ENCODE measurements at regions not wholly inside any gene's neighbourhood (a gene's known extent, or its start where the extent isn't known, plus 50 kb on each side); places are given as distances from the start of the nearest gene placed in this dataset.

DNA sequence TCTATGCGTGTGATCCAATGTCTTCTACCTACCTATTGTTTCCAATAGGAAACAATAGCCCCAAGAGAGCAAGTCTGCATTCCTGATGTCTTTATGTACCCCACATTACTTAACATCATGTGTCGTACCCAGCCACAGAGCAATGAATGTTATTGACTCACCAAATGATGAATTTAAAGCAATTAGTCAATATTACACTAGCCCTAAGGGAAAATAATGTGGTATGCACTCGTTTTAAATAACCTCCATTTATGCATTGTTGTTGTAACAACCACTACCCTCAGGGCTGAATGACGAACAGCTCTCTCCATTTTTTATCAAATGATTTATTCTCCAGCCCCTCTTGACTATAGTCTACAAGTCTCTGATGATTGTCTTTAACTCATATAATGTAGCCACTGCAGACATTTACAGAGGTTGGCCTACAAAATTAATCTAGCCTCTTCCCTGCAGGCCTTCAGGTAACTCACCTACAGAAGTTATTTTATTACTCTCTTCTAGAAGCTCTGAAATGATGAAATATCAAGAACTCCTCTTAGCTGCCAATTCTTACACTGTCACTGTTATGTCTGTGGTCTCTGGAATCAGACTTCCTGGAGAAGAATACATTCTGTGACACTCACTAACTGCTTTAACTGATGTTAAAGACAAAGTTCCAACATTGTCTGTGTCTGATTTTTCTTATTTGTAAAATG is 601.7 kb upstream of the GRIA3 start:
- Histone ChIP-seq H3K36me3 (ENCODE audit: control insufficient read depth, low read depth, low read length) (no peaks in the 10 kb centered on the region), H3K27ac (ENCODE audit: low read length) (no peak overlapping the region), H3K9ac (ENCODE audit: low read length) (no peak overlapping the region), H3K4me1 (ENCODE audit: control insufficient read depth, low read depth, low read length) (no peaks in the 10 kb centered on the region), H3K27me3 (ENCODE audit: control insufficient read depth, insufficient read depth, low read length) (no peaks in the 10 kb centered on the region), H3K9me3 (ENCODE audit: control insufficient read depth, low read depth, low read length) (peaks cover 20% of the 10 kb centered on the region), H3K4me3 (ENCODE audit: low read length) (no peak overlapping the region)

DNA sequence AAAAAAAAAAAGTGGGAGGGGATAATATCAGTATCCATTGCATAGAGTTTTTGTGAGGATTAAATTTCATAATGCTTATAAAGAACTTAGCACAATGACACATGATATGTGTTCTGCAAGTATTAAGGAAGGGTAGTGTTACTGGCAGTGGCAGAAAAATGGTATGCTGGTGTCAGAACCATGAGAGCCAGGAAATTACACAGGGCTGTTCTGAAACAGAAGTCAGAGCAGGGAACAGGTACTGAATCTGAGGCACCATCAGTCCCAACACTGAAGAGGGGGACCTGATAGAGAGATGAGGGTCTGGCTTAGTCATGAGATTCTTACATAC is 601.1 kb upstream of the GRIA3 start:
- Histone ChIP-seq H3K4me3 (ENCODE audit: low read length) (no peak overlapping the region), H3K36me3 (ENCODE audit: control insufficient read depth, low read depth, low read length) (no peaks in the 10 kb centered on the region), H3K9me3 (ENCODE audit: control insufficient read depth, low read depth, low read length) (peaks cover 16% of the 10 kb centered on the region), H3K9ac (ENCODE audit: low read length) (no peak overlapping the region), H3K27ac (ENCODE audit: low read length) (no peak overlapping the region), H3K27me3 (ENCODE audit: control insufficient read depth, insufficient read depth, low read length) (no peaks in the 10 kb centered on the region), H3K4me1 (ENCODE audit: control insufficient read depth, low read depth, low read length) (no peaks in the 10 kb centered on the region)

DNA sequence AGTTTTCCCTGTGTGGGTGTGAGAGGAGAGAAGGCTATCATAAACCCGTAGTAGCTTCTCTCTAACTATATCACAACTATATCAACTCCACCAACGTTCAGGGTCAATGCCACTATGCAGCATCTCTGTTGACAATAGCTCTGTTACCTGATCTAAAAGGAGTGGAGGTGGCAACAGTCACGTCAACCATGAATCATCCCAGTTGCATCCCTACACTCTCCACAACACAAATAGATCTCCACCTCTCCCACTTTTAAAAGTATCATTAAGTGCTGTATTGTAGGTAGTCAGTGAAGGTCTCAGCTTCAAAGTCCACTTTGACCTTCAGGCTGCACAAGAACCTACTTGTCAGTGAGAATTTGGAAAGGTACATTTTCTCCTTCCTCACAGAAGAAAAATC is 600.5 kb upstream of the GRIA3 start:
- H3K27ac ChIP-seq (ENCODE audit: low read length) = no peak overlapping the region

DNA sequence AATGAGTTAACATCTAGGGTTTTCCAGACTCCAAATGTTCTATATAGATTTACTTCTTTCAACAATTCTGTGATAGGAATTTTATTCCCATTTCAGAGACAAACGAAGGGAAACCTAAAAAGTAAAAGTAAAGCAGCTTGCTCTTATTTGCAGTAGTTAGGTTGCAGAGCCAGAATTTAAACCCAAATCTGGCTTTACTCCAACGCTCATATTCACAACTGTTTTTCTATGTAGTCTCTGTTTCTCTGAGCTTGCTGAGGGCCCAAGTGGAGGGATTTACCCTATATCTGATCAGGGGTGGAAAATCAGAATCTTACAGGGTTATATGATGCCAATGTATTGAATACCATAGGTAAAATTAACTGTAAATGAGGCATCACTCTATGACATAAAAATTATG is 599.1 kb upstream of the GRIA3 start:
- Histone ChIP-seq H3K27ac (ENCODE audit: low read length) (no peak overlapping the region), H3K9ac (ENCODE audit: low read length) (no peak overlapping the region), H3K4me3 (ENCODE audit: low read length) (no peak overlapping the region), H3K9me3 (ENCODE audit: control insufficient read depth, low read depth, low read length) (peaks cover 21% of the 10 kb centered on the region), H3K36me3 (ENCODE audit: control insufficient read depth, low read depth, low read length) (no peaks in the 10 kb centered on the region), H3K27me3 (ENCODE audit: control insufficient read depth, insufficient read depth, low read length) (no peaks in the 10 kb centered on the region), H3K4me1 (ENCODE audit: control insufficient read depth, low read depth, low read length) (no peaks in the 10 kb centered on the region)

More for the DNA sequence above, 600.5 kb upstream of the GRIA3 start:
- no peaks in the 10 kb centered on the region for H3K27me3 ChIP-seq (ENCODE audit: control insufficient read depth, insufficient read depth, low read length)
- no peaks in the 10 kb centered on the region for H3K4me1 ChIP-seq (ENCODE audit: control insufficient read depth, low read depth, low read length)
- H3K9me3 ChIP-seq (ENCODE audit: control insufficient read depth, low read depth, low read length) = peaks cover 15% of the 10 kb centered on the region
- H3K4me3 ChIP-seq (ENCODE audit: low read length) = no peak overlapping the region
- no peak overlapping the region for H3K9ac ChIP-seq (ENCODE audit: low read length)
- H3K36me3 ChIP-seq (ENCODE audit: control insufficient read depth, low read depth, low read length) = no peaks in the 10 kb centered on the region

DNA sequence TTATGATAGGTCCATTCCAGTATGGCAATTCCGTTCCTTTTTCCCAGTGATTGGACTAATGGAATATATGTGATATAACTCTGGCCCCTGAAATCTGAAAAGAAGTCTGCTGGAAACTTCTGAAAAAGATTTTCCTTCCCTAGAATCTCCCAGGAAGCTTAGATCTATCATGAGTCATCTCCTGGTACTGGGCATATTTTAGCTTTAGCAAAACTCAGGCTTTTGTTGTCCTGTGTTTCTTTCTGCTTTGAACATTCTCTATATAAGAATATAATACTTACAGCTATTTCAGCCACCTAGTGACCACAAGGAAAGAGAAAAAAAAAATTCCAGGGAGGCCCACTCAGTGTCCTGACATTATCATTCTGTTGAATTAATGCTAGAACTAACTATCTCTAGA is 597.2 kb upstream of the GRIA3 start:
- Histone ChIP-seq H3K27ac (ENCODE audit: low read length) (no peak overlapping the region), H3K9ac (ENCODE audit: low read length) (no peak overlapping the region), H3K27me3 (ENCODE audit: control insufficient read depth, insufficient read depth, low read length) (no peaks in the 10 kb centered on the region), H3K36me3 (ENCODE audit: control insufficient read depth, low read depth, low read length) (no peaks in the 10 kb centered on the region), H3K4me3 (ENCODE audit: low read length) (no peak overlapping the region), H3K9me3 (ENCODE audit: control insufficient read depth, low read depth, low read length) (peaks cover 29% of the 10 kb centered on the region), H3K4me1 (ENCODE audit: control insufficient read depth, low read depth, low read length) (no peaks in the 10 kb centered on the region)

DNA sequence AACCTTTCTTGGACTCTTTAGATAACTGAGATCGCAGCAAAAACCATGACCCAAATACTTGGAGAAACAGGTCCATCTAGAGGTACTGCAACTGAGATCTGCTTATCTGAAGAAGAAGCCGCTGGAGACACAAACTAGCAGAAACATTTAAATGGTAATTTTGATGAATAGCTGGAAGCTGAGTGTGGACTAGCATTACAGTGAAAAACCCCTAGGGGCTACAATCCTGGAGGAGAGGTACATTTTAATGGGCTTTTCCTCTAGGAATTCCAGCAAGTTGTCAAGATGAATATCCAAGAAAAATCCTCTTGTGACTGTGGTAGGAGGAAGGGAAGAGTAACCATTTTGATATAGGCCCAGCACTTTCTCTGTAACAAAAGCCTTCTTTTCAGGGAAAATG is 592.5 kb upstream of the GRIA3 start:
- H3K9ac ChIP-seq (ENCODE audit: low read length) = no peak overlapping the region
- peak overlapping the region; percentile 8 for H3K4me3 ChIP-seq (ENCODE audit: low read length)
- H3K27ac ChIP-seq (ENCODE audit: low read length) = no peak overlapping the region
- H3K9me3 ChIP-seq (ENCODE audit: control insufficient read depth, low read depth, low read length) = peaks cover 33% of the 10 kb centered on the region
- H3K36me3 ChIP-seq (ENCODE audit: control insufficient read depth, low read depth, low read length) = no peaks in the 10 kb centered on the region
- no peaks in the 10 kb centered on the region for H3K27me3 ChIP-seq (ENCODE audit: control insufficient read depth, insufficient read depth, low read length)
- peaks cover 8% of the 10 kb centered on the region for H3K4me1 ChIP-seq (ENCODE audit: control insufficient read depth, low read depth, low read length)

DNA sequence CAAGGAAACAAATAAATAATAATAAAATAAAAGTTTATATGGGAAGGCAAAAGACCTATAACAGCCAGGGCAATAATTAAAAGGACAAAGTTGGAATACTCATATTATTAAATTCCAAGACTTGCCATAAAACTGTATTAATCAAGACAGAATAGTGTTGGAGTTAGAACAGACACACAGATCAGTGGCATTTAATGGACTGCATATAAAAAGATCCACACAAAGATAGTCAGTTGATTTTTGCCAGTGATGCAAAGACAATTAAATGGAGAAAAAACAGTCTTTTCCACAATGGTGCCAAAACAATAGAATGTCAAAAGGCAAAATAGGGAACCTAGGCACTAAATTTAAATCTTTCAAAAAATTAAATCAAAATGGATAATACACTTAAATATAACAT is 587.1 kb upstream of the GRIA3 start:
- no peak overlapping the region for H3K27ac ChIP-seq (ENCODE audit: low read length)
- no peaks in the 10 kb centered on the region for H3K27me3 ChIP-seq (ENCODE audit: control insufficient read depth, insufficient read depth, low read length)
- H3K9ac ChIP-seq (ENCODE audit: low read length) = no peak overlapping the region
- H3K4me3 ChIP-seq (ENCODE audit: low read length) = no peak overlapping the region
- H3K36me3 ChIP-seq (ENCODE audit: control insufficient read depth, low read depth, low read length) = no peaks in the 10 kb centered on the region
- peaks cover 7% of the 10 kb centered on the region for H3K4me1 ChIP-seq (ENCODE audit: control insufficient read depth, low read depth, low read length)
- H3K9me3 ChIP-seq (ENCODE audit: control insufficient read depth, low read depth, low read length) = peaks cover 15% of the 10 kb centered on the region

DNA sequence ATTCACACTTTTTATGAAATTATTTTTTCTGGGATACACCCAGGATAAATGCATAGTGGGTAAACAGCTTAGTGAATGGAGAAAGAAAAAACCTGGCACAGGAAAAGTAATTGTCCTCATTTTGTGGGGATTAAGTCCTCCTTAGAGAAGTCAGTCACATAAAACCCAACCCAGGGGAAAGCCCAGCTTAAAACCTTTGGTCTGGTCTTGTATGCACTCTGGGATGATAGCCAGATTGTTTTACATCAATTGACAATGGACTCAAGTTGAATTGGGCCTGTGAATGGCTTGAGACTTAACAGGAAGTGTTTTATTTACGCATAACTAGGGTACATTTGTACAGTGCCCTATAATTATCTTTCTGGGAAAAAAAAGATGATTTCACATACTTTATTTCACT is 561.3 kb upstream of the GRIA3 start:
- no peaks in the 10 kb centered on the region for H3K36me3 ChIP-seq (ENCODE audit: control insufficient read depth, low read depth, low read length)
- H3K27me3 ChIP-seq (ENCODE audit: control insufficient read depth, insufficient read depth, low read length) = no peaks in the 10 kb centered on the region
- H3K27ac ChIP-seq (ENCODE audit: low read length) = no peak overlapping the region
- H3K4me1 ChIP-seq (ENCODE audit: control insufficient read depth, low read depth, low read length) = no peaks in the 10 kb centered on the region
- H3K9me3 ChIP-seq (ENCODE audit: control insufficient read depth, low read depth, low read length) = peaks cover 8% of the 10 kb centered on the region
- no peak overlapping the region for H3K4me3 ChIP-seq (ENCODE audit: low read length)
- H3K9ac ChIP-seq (ENCODE audit: low read length) = no peak overlapping the region

DNA sequence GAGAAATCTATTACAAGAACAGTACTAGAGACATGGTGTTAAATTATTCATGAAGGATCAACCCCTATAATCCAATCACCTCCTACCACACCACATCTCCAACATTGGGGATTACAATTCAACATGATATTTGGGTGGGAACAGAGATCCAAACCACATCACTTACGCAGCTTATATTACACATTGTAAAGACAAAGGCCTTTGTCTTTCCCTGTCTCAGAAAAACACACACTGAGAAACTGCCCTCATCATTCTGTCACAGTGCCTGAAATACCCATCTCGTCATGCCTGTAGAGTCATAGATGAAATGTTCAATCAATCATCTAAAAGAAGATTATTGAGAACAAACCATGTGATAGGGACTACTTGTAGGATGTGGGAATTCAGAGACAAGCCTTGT is 558.8 kb upstream of the GRIA3 start:
- H3K36me3 ChIP-seq (ENCODE audit: control insufficient read depth, low read depth, low read length) = no peaks in the 10 kb centered on the region
- no peak overlapping the region for H3K27ac ChIP-seq (ENCODE audit: low read length)
- H3K4me3 ChIP-seq (ENCODE audit: low read length) = no peak overlapping the region
- H3K27me3 ChIP-seq (ENCODE audit: control insufficient read depth, insufficient read depth, low read length) = no peaks in the 10 kb centered on the region
- no peaks in the 10 kb centered on the region for H3K4me1 ChIP-seq (ENCODE audit: control insufficient read depth, low read depth, low read length)
- H3K9me3 ChIP-seq (ENCODE audit: control insufficient read depth, low read depth, low read length) = peaks cover 22% of the 10 kb centered on the region
- no peak overlapping the region for H3K9ac ChIP-seq (ENCODE audit: low read length)

DNA sequence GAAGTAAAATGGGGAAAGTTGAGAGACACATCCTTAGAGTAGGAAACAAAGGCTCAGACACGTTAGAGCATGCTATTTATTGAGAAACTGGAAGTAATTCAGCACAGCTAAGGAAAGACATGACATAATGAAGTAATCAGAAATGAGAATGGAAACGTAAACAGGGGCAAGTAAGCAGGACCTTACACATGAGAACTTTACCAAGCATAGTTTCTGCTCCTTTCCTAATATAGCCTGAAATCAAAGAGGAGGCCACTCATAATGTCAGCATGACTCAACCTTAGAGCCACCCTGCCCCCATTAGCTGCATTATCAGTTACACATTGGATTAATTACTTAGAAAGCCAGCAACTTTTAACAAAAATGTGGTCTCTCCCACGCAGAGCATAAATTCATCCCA is 558.3 kb upstream of the GRIA3 start:
- H3K9ac ChIP-seq (ENCODE audit: low read length) = no peak overlapping the region
- no peak overlapping the region for H3K4me3 ChIP-seq (ENCODE audit: low read length)
- H3K9me3 ChIP-seq (ENCODE audit: control insufficient read depth, low read depth, low read length) = peaks cover 22% of the 10 kb centered on the region
- H3K36me3 ChIP-seq (ENCODE audit: control insufficient read depth, low read depth, low read length) = no peaks in the 10 kb centered on the region
- no peaks in the 10 kb centered on the region for H3K4me1 ChIP-seq (ENCODE audit: control insufficient read depth, low read depth, low read length)
- H3K27me3 ChIP-seq (ENCODE audit: control insufficient read depth, insufficient read depth, low read length) = no peaks in the 10 kb centered on the region
- H3K27ac ChIP-seq (ENCODE audit: low read length) = no peak overlapping the region

DNA sequence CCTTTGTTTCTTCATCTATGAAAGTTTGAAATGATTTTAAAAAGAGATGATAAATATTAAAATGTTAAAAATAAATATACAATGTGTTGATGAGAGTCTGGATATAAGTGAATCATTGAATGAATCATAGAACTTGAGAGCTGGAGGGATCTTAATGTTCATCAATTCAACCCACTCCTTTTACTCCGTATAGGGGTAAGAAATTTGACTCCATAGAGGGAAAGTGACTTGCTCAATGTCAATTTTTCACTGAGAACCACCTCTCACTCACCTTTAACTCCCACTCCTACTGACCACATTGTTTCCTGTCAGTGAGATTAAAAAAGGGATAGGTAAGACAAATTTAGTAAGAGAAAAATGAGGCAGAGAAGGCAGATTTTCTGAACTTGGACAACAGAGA is 557.2 kb upstream of the GRIA3 start:
- no peak overlapping the region for H3K27ac ChIP-seq (ENCODE audit: low read length)
- H3K27me3 ChIP-seq (ENCODE audit: control insufficient read depth, insufficient read depth, low read length) = no peaks in the 10 kb centered on the region
- H3K9me3 ChIP-seq (ENCODE audit: control insufficient read depth, low read depth, low read length) = peaks cover 14% of the 10 kb centered on the region
- H3K4me1 ChIP-seq (ENCODE audit: control insufficient read depth, low read depth, low read length) = no peaks in the 10 kb centered on the region
- H3K36me3 ChIP-seq (ENCODE audit: control insufficient read depth, low read depth, low read length) = no peaks in the 10 kb centered on the region
- H3K4me3 ChIP-seq (ENCODE audit: low read length) = no peak overlapping the region
- H3K9ac ChIP-seq (ENCODE audit: low read length) = no peak overlapping the region

DNA sequence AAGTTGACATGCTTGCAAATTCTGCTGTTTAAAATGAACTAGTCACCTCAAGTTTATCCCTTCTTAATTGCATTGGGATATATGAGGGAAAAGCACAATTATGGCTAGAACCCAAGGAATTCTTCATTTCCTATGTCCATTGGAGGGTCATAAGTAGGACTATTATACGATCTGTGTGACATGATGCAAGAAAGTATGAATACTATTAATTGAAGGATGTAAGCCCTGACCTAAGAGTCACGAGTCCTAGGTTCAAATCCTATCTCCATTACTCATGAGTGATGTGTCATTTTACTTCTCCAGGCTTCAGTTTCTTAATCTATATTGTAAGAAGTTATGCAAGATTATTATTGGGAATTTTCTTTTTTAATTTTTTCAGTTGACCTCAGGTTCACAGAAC is 542.9 kb upstream of the GRIA3 start:
- Histone ChIP-seq H3K36me3 (ENCODE audit: control insufficient read depth, low read depth, low read length) (no peaks in the 10 kb centered on the region), H3K27ac (ENCODE audit: low read length) (no peak overlapping the region), H3K4me3 (ENCODE audit: low read length) (no peak overlapping the region), H3K27me3 (ENCODE audit: control insufficient read depth, insufficient read depth, low read length) (no peaks in the 10 kb centered on the region), H3K4me1 (ENCODE audit: control insufficient read depth, low read depth, low read length) (no peaks in the 10 kb centered on the region), H3K9ac (ENCODE audit: low read length) (no peak overlapping the region), H3K9me3 (ENCODE audit: control insufficient read depth, low read depth, low read length) (peaks cover 35% of the 10 kb centered on the region)
